HCT116 (cell line): ENCODE measurements at regions not wholly inside any gene's neighbourhood (a gene's known extent, or its start where the extent isn't known, plus 50 kb on each side); places are given as distances from the start of the nearest gene placed in this dataset.

ENCODE experiments used
- ATAC-seq: fragments of 200-7000 bp; cut with Tn5 transposase; 2 replicates; pipeline ENCODE4 v1.9.1; 2020; ENCODE audit warnings: mild to moderate bottlenecking, moderate library complexity
- BruUV-seq: library from RNA; stranded (reverse); fragments of 400-500 nt; replicated peaks from 2 replicates; lab custom pipeline; 2021; lab: Mats Ljungman, UMichigan
- CTCF ChIA-PET: fragments of 300-600 bp; sonication (Branson Sonifier 250); formaldehyde crosslinking; loops from one replicate; lab custom pipeline; 2021; ENCODE audit warnings: antibody characterized with exemption; lab: Charles Lee
- POLR2A ChIA-PET: fragments of 300-600, 350-600 bp; sonication (Branson Sonifier 250); formaldehyde crosslinking; loops from one replicate; lab custom pipeline; 2021; ENCODE audit warnings: antibody characterized with exemption; lab: Charles Lee
- RAD21 ChIA-PET, 2 experiments: fragments of 300-600 bp; sonication (Branson Sonifier 250); formaldehyde crosslinking; loops; one replicate each; lab custom pipeline; 2023; ENCODE audit warnings: low total read pairs in 2 of 2; ENCODE audit not compliant: uncharacterized antibody in 2 of 2, unreplicated experiment in 2 of 2, low non-redundant PET in 1 of 2; lab: Charles Lee
- DNase-seq: peaks from one replicate; pipeline ENCODE4 v3.0.0-alpha.2; 2010; ENCODE audit warnings: low read depth, low spot score
- H2AFZ ChIP-seq: fragments of 200-600 bp; shearing (Covaris generic), sonication (generic); 2 replicates; pipeline ENCODE4 v1.6.1; 2017; ENCODE audit warnings: low read depth, mixed run types, mixed read lengths, antibody characterized with exemption, low read length; ENCODE audit not compliant: poor library complexity, severe bottlenecking
- H3K27ac ChIP-seq: 2 replicates; pipeline ENCODE4 v1.5.1; 2012; ENCODE audit warnings: low read depth, low read length
- H3K27me3 ChIP-seq: fragments of 200-600 bp; sonication (generic); 2 replicates; pipeline ENCODE4 v1.6.1; 2016; ENCODE audit warnings: mixed run types, low read length, mixed read lengths; ENCODE audit not compliant: insufficient read depth
- H3K36me3 ChIP-seq, 2 experiments: fragments of 200-500 bp in 1 of 2; fragments of 200-600 bp in 1 of 2; sonication (Bioruptor generic) in 1 of 2; sonication (generic) in 1 of 2; 2 replicates each; pipeline versions ENCODE4 v1.5.1 to v1.6.1; 2014 to 2016; ENCODE audit warnings: low read length in 2 of 2, inconsistent platforms in 1 of 2, mixed read lengths in 1 of 2, mixed run types in 1 of 2; ENCODE audit not compliant: insufficient read depth in 2 of 2, control insufficient read depth in 1 of 2
- H3K4me1 ChIP-seq, 2 experiments: fragments of 200-600 bp in 1 of 2; sonication (generic) in 1 of 2; 2 replicates each; pipeline versions ENCODE4 v1.5.1 to v1.6.1; 2012 to 2017; ENCODE audit warnings: low read length in 2 of 2, inconsistent platforms in 1 of 2, mild to moderate bottlenecking in 1 of 2, mixed read lengths in 1 of 2, mixed run types in 1 of 2, moderate library complexity in 1 of 2; ENCODE audit not compliant: insufficient read depth in 2 of 2, control insufficient read depth in 1 of 2
- H3K4me2 ChIP-seq: fragments of 200-600 bp; sonication (generic); 2 replicates; pipeline ENCODE4 v1.6.1; 2017; ENCODE audit warnings: mixed run types, low read length, mixed read lengths
- H3K4me3 ChIP-seq, 2 experiments: fragments of 200-600 bp in 1 of 2; sonication (generic) in 1 of 2; replicated peaks in 1 of 2; 2 replicates each; pipeline ENCODE4 v1.5.1; 2011 to 2016; ENCODE audit warnings: low read length in 2 of 2, control low read depth in 1 of 2, low read depth in 1 of 2, mild to moderate bottlenecking in 1 of 2, mixed read lengths in 1 of 2, mixed run types in 1 of 2
- H3K79me2 ChIP-seq: fragments of 200-600 bp; sonication (generic); 2 replicates; pipeline ENCODE4 v1.6.1; 2017; ENCODE audit warnings: mild to moderate bottlenecking, mixed run types, low read length, moderate library complexity, mixed read lengths; ENCODE audit not compliant: insufficient read depth
- H3K9ac ChIP-seq: fragments of 200-600 bp; sonication (generic); 2 replicates; pipeline ENCODE4 v1.6.1; 2016; ENCODE audit warnings: low read length, mixed read lengths
- H3K9me2 ChIP-seq: fragments of 200-600 bp; sonication (generic), shearing (Covaris generic); 2 replicates; pipeline ENCODE4 v1.6.1; 2017; ENCODE audit warnings: mixed run types, mild to moderate bottlenecking, moderate library complexity; ENCODE audit not compliant: insufficient read depth
- H3K9me3 ChIP-seq, 2 experiments: fragments of 200-500 bp in 1 of 2; fragments of 200-600 bp in 1 of 2; sonication (Bioruptor generic) in 1 of 2; sonication (generic) in 1 of 2; 2 replicates each; pipeline ENCODE4 v1.6.1; 2014 to 2017; ENCODE audit warnings: low read length in 2 of 2, mixed read lengths in 2 of 2, inconsistent platforms in 1 of 2, low read depth in 1 of 2, mild to moderate bottlenecking in 1 of 2, mixed run types in 1 of 2, moderate library complexity in 1 of 2; ENCODE audit not compliant: control insufficient read depth in 1 of 2, insufficient read depth in 1 of 2
- H4K20me1 ChIP-seq: fragments of 200-600 bp; sonication (generic), shearing (Covaris generic); 2 replicates; pipeline ENCODE4 v1.6.1; 2017; ENCODE audit warnings: mixed run types, mild to moderate bottlenecking, moderate library complexity; ENCODE audit not compliant: insufficient read depth
- ATF3 ChIP-seq: IDR thresholded peaks from 2 replicates; pipeline ENCODE4 v1.6.1; 2012
- ELF1 ChIP-seq: IDR thresholded peaks from 2 replicates; pipeline ENCODE4 v1.6.1; 2012; ENCODE audit warnings: low read depth, borderline replicate concordance
- EZH2 ChIP-seq: fragments of 200-600 bp; sonication (generic); IDR thresholded peaks from 2 replicates; pipeline ENCODE4 v1.6.1; 2017; ENCODE audit warnings: antibody characterized with exemption, mixed run types
- EZH2phosphoT487 ChIP-seq: fragments of 200-600 bp; IDR thresholded peaks from 2 replicates; pipeline ENCODE4 v1.6.1; 2018; ENCODE audit warnings: antibody characterized with exemption, borderline replicate concordance
- POLR2A ChIP-seq: IDR thresholded peaks from 2 replicates; pipeline ENCODE4 v1.7.0; 2011; ENCODE audit warnings: borderline replicate concordance; ENCODE audit not compliant: insufficient read depth, insufficient read length; ENCODE audit errors: extremely low read depth
- POLR2AphosphoS5 ChIP-seq: IDR thresholded peaks from 2 replicates; pipeline ENCODE4 v1.6.1; 2011; ENCODE audit warnings: mild to moderate bottlenecking, low read depth, low read length, moderate library complexity
- RAD21 ChIP-seq: IDR thresholded peaks from 2 replicates; pipeline ENCODE4 v1.6.1; 2012; ENCODE audit warnings: low read depth, mild to moderate bottlenecking
- TCF7L2 ChIP-seq: IDR thresholded peaks from 2 replicates; pipeline ENCODE4 v1.7.0; 2011; ENCODE audit warnings: borderline replicate concordance, inconsistent platforms; ENCODE audit not compliant: insufficient read depth, insufficient read length; ENCODE audit errors: extremely low read depth
- YY1 ChIP-seq: IDR thresholded peaks from 2 replicates; pipeline ENCODE4 v1.6.1; 2011; ENCODE audit warnings: low read length, low read depth, moderate library complexity, mild to moderate bottlenecking; ENCODE audit not compliant: insufficient replicate concordance; ENCODE audit errors: extremely low read depth
- ZFX ChIP-seq: fragments of 450-650 bp; IDR thresholded peaks from 2 replicates; pipeline ENCODE4 v1.6.1; 2017
- intact Hi-C: fragments of 100-400 bp; cut with micrococcal nuclease; formaldehyde crosslinking; loops from 2 replicates; pipeline ENCODE4 v1.10.0; 2022
- TF ChIP-seq, protein P1 (sequence below): IDR thresholded peaks from 2 replicates; pipeline ENCODE4 v1.6.1; 2011; ENCODE audit warnings: mild to moderate bottlenecking, low read length, moderate library complexity; ENCODE audit not compliant: insufficient replicate concordance; ENCODE audit errors: extremely low read depth
- TF ChIP-seq, protein P2 (sequence below), 3 experiments: fragments of 200-600 bp in 1 of 3; sonication (generic) in 1 of 3; IDR thresholded peaks in 2 of 3; conservative IDR thresholded peaks in 1 of 3; 2 replicates each; pipeline ENCODE4 v1.5.1; 2012 to 2017; ENCODE audit warnings: low read depth in 2 of 3, low read length in 2 of 3, antibody characterized with exemption in 1 of 3, borderline replicate concordance in 1 of 3, control low read depth in 1 of 3, mild to moderate bottlenecking in 1 of 3, mixed read lengths in 1 of 3, mixed run types in 1 of 3, moderate library complexity in 1 of 3; ENCODE audit not compliant: insufficient read depth in 1 of 3

- Histone ChIP-seq H3K79me2 (no peaks in the 10 kb centered on the region), H3K4me1 (no peaks in the 10 kb centered on the region), H3K27me3 (no peaks in the 10 kb centered on the region), H3K27ac (no peak overlapping the region), H3K9me3 (no peaks in the 10 kb centered on the region), H3K9me2 (no peaks in the 10 kb centered on the region), H3K36me3 (no peaks in the 10 kb centered on the region), H2AFZ (no peak overlapping the region), H4K20me1 (no peaks in the 10 kb centered on the region), H3K4me3 (no peak overlapping the region), H3K4me2 (no peak overlapping the region), H3K9ac (no peak overlapping the region)
- ChIA-PET CTCF (no interaction called here), POLR2A (no interaction called here), RAD21 (no interaction called here)
- ATAC-seq (no peak), DNase-seq (no peak)
- TF ChIP-seq ATF3 (no peak), POLR2AphosphoS5 (no peak), TCF7L2 (no peak), YY1 (no peak), RAD21 (no peak), EZH2phosphoT487 (no peak), EZH2 (no peak), ZFX (no peak), POLR2A (no peak), ELF1 (no peak)
- TF ChIP-seq, protein P1, sequence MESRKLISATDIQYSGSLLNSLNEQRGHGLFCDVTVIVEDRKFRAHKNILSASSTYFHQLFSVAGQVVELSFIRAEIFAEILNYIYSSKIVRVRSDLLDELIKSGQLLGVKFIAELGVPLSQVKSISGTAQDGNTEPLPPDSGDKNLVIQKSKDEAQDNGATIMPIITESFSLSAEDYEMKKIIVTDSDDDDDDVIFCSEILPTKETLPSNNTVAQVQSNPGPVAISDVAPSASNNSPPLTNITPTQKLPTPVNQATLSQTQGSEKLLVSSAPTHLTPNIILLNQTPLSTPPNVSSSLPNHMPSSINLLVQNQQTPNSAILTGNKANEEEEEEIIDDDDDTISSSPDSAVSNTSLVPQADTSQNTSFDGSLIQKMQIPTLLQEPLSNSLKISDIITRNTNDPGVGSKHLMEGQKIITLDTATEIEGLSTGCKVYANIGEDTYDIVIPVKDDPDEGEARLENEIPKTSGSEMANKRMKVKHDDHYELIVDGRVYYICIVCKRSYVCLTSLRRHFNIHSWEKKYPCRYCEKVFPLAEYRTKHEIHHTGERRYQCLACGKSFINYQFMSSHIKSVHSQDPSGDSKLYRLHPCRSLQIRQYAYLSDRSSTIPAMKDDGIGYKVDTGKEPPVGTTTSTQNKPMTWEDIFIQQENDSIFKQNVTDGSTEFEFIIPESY: no peak
- TF ChIP-seq, protein P2, sequence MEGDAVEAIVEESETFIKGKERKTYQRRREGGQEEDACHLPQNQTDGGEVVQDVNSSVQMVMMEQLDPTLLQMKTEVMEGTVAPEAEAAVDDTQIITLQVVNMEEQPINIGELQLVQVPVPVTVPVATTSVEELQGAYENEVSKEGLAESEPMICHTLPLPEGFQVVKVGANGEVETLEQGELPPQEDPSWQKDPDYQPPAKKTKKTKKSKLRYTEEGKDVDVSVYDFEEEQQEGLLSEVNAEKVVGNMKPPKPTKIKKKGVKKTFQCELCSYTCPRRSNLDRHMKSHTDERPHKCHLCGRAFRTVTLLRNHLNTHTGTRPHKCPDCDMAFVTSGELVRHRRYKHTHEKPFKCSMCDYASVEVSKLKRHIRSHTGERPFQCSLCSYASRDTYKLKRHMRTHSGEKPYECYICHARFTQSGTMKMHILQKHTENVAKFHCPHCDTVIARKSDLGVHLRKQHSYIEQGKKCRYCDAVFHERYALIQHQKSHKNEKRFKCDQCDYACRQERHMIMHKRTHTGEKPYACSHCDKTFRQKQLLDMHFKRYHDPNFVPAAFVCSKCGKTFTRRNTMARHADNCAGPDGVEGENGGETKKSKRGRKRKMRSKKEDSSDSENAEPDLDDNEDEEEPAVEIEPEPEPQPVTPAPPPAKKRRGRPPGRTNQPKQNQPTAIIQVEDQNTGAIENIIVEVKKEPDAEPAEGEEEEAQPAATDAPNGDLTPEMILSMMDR (IDR thresholded peaks at IDR 0.05 in 2 of 3, conservative IDR thresholded peaks at IDR 0.05 in 1 of 3; ENCODE audit: borderline replicate concordance in 1 of 3, insufficient read depth in 1 of 3, low read depth in 2 of 3, low read length in 2 of 3): no peak
- intact Hi-C loops: no loop called here
- no TSS peak for BruUV-seq
These were observed 535.7 kb downstream of the PPP4R3C start for GRCh38 chrX:26927419-26927818.
